Breast epithelium (tissue), 3 donors: ENCODE measurements at regions not wholly inside any gene's neighbourhood (a gene's known extent, or its start where the extent isn't known, plus 50 kb on each side); places are given as distances from the start of the nearest gene placed in this dataset.

Source experiments
- POLR2A ChIP-seq: fragments of 450-650 bp; IDR thresholded peaks from one replicate; pipeline ENCODE4 v1.6.1; 2016; ENCODE audit warnings: antibody characterized with exemption, mild to moderate bottlenecking, moderate library complexity
- POLR2AphosphoS5 ChIP-seq, 3 donors: sonication (generic); formaldehyde crosslinking; IDR thresholded peaks; one replicate each; pipeline ENCODE4 v1.6.1; 2017; ENCODE audit warnings: antibody characterized with exemption in 3 of 3
- TF ChIP-seq, protein P1 (sequence below), 3 donors: fragments of 450-650 bp; IDR thresholded peaks; one replicate each; pipeline ENCODE4 v1.5.1; 2016 to 2017; ENCODE audit warnings: antibody characterized with exemption in 3 of 3, mild to moderate bottlenecking in 3 of 3, moderate library complexity in 3 of 3

DNA sequence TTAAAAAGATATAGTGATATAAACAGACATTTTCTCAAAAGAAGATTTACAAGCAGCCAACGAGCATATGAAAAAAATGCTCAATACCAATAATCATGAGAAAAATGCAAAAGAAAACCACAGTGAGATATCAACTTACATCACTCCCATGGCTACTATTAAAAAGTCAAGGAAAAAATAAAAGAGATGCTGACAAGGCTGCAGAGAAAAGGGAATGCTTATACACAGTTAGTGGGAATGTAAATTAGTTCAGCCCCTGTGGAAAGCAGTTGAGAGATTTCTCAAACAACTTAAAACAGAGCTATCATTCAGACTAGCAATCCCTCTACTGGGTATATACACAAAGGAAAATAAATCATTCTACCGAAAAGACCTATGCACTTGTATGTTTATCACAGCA lies 97.1 kb upstream of the CARD18 start:
- TF ChIP-seq, protein P1, sequence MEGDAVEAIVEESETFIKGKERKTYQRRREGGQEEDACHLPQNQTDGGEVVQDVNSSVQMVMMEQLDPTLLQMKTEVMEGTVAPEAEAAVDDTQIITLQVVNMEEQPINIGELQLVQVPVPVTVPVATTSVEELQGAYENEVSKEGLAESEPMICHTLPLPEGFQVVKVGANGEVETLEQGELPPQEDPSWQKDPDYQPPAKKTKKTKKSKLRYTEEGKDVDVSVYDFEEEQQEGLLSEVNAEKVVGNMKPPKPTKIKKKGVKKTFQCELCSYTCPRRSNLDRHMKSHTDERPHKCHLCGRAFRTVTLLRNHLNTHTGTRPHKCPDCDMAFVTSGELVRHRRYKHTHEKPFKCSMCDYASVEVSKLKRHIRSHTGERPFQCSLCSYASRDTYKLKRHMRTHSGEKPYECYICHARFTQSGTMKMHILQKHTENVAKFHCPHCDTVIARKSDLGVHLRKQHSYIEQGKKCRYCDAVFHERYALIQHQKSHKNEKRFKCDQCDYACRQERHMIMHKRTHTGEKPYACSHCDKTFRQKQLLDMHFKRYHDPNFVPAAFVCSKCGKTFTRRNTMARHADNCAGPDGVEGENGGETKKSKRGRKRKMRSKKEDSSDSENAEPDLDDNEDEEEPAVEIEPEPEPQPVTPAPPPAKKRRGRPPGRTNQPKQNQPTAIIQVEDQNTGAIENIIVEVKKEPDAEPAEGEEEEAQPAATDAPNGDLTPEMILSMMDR (IDR thresholded peaks at IDR 0.05): no peak
- TF ChIP-seq POLR2AphosphoS5 (IDR thresholded peaks at IDR 0.05): no peak
- TF ChIP-seq POLR2A: no peak
